ENCODE measurements at regions not wholly inside any gene's neighbourhood (a gene's known extent, or its start where the extent isn't known, plus 50 kb on each side); places are given as distances from the start of the nearest gene placed in this dataset.

DNA sequence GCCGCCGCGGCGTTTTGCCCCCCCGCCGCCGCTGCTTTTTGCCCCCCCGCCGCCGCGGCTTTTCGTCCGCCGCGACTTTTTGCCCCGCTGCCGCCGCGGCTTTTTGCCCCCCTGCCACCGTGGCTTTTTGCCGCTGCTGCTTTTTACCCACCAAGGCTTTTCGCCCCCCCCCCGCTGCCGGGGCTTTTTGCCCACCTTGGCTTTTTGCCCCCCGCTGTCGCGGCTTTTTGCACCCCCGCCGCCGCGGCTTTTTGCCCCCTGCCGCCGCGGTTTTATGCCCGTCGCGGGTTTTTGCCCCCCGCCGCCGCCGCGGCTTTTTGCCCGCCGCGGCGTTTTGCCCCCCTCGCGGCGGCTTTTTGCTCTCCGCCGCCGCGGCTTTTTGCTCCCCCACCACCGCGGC is 1343.0 kb downstream of the TP53TG3F start:
- Histone ChIP-seq H4K91ac (ENCODE audit: insufficient read length, low read depth, low read length) (no peak overlapping the region), H3K4me2 (ENCODE audit: insufficient read depth, insufficient read length, low read length) (no peak overlapping the region), H3K18ac (ENCODE audit: insufficient read length, low read depth, low read length) (no peak overlapping the region), H2BK15ac (ENCODE audit: low read depth, low read length) (no peak overlapping the region), H4K20me1 (ENCODE audit: control insufficient read depth, insufficient read depth, insufficient read length) (no peaks in the 10 kb centered on the region), H2BK20ac (ENCODE audit: low read depth, low read length, poor library complexity, severe bottlenecking) (no peak overlapping the region), H2BK5ac (ENCODE audit: insufficient read length, low read length) (no peak overlapping the region), H3K14ac (ENCODE audit: insufficient read depth, low read length) (no peak overlapping the region), H2AK5ac (ENCODE audit: insufficient read length, low read length) (no peak overlapping the region), H3K27ac (ENCODE audit: insufficient read length, low read depth, low read length) (no peak overlapping the region), H3K27me3 (ENCODE audit: insufficient read depth, low read length) (no peaks in the 10 kb centered on the region), H4K8ac (replicated peaks; ENCODE audit: insufficient read length, low read depth, low read length) (no peak overlapping the region), H2BK120ac (ENCODE audit: low read depth, low read length, poor library complexity, severe bottlenecking) (no peak overlapping the region), H3K79me2 (ENCODE audit: insufficient read depth, low read length) (no peaks in the 10 kb centered on the region), H3T11ph (ENCODE audit: low read length) (no peak overlapping the region), H3K79me1 (ENCODE audit: insufficient read depth, low read depth, low read length, poor library complexity, severe bottlenecking) (no peaks in the 10 kb centered on the region), H3K56ac (ENCODE audit: insufficient read length, low read depth, low read length) (no peak overlapping the region), H3K4ac (ENCODE audit: low read depth, low read length) (no peak overlapping the region), H3K9ac (ENCODE audit: extremely low read depth, insufficient read length, low read length) (no peak overlapping the region), H4K5ac (ENCODE audit: insufficient read length, low read depth, low read length) (no peak overlapping the region), H3K4me1 (ENCODE audit: insufficient read depth, low read length) (no peaks in the 10 kb centered on the region), H3K9me3 (ENCODE audit: control insufficient read depth, low read depth, low read length) (peaks cover 13% of the 10 kb centered on the region), H3K23ac (ENCODE audit: insufficient read length, low read depth, low read length) (no peak overlapping the region), H3K23me2 (ENCODE audit: insufficient read length, low read depth, low read length, poor library complexity, severe bottlenecking) (no peaks in the 10 kb centered on the region), H2BK12ac (ENCODE audit: insufficient read length, low read depth, low read length) (no peak overlapping the region), H2AFZ (ENCODE audit: low read length) (no peak overlapping the region)
- Mint-ChIP-seq H3K36me3 (ENCODE audit: insufficient read depth in 1 of 3, low read depth in 3 of 3) (peaks cover 0 to 6% (median 4%) of the 10 kb centered on the region in 3 experiments; a peak in 5 of 7 replicates), H3K27ac (no peak overlapping the region), H3K4me1 (no peaks in the 10 kb centered on the region), H3K4me3 (no peak overlapping the region), H3K9me3 (peaks cover 57 to 64% of the 10 kb centered on the region in 2 experiments), H3K27me3 (ENCODE audit: low read depth) (no peaks in the 10 kb centered on the region; the same call in 1 of the 2 replicates)
- TF ChIP-seq, protein P1, sequence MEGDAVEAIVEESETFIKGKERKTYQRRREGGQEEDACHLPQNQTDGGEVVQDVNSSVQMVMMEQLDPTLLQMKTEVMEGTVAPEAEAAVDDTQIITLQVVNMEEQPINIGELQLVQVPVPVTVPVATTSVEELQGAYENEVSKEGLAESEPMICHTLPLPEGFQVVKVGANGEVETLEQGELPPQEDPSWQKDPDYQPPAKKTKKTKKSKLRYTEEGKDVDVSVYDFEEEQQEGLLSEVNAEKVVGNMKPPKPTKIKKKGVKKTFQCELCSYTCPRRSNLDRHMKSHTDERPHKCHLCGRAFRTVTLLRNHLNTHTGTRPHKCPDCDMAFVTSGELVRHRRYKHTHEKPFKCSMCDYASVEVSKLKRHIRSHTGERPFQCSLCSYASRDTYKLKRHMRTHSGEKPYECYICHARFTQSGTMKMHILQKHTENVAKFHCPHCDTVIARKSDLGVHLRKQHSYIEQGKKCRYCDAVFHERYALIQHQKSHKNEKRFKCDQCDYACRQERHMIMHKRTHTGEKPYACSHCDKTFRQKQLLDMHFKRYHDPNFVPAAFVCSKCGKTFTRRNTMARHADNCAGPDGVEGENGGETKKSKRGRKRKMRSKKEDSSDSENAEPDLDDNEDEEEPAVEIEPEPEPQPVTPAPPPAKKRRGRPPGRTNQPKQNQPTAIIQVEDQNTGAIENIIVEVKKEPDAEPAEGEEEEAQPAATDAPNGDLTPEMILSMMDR (conservative IDR thresholded peaks at IDR 0.05): no peak
- WGBS (ENCODE audit: extremely low coverage, insufficient read length, low lambda C conversion rate): no CpG with 5 or more reads among the region's 55 CpGs
- no peak for DNase-seq

Measured in H9 (cell line).